ENCODE measurements at regions not wholly inside any gene's neighbourhood (a gene's known extent, or its start where the extent isn't known, plus 50 kb on each side); places are given as distances from the start of the nearest gene placed in this dataset.

DNA sequence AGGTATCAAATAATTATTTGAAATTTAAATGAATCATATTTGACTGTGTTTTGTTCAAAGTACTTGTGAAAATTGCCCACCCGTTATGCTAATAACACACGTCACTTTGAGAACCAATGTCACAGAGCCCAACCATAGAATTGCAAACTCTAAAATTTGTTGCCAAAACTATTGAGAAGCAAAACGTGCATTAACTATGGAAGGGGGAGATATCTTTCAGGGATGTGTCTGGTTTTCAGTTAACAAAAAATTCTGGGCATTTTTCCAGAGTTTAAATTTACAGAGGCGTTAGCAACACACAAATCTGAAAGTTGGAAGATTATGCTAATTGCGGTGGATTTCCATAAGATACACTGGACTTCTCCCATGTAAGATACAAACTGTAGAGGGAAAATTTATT is 371.8 kb upstream of the E2F7 start:
- Mint-ChIP-seq H3K36me3 (ENCODE audit: low read depth) (no peaks in the 10 kb centered on the region), H3K9me3 (no peaks in the 10 kb centered on the region)

GRCh38 chr12:77435446-77436091 is 370.2 kb upstream of the E2F7 start:
- H3K4me3 Mint-ChIP-seq, result no peak overlapping the region
- H3K27me3 Mint-ChIP-seq, result no peaks in the 10 kb centered on the region
- no peak for ATAC-seq
- H3K4me1 Mint-ChIP-seq, result no peaks in the 10 kb centered on the region
- no peak for DNase-seq
- no peak overlapping the region for H3K27ac Mint-ChIP-seq
- H3K9me3 Mint-ChIP-seq, result no peaks in the 10 kb centered on the region
- no peaks in the 10 kb centered on the region for H3K36me3 Mint-ChIP-seq (ENCODE audit: low read depth)

More for the DNA sequence above, 371.8 kb upstream of the E2F7 start:
- Mint-ChIP-seq H3K4me1 (no peaks in the 10 kb centered on the region), H3K27me3 (no peaks in the 10 kb centered on the region), H3K4me3 (no peak overlapping the region), H3K27ac (no peak overlapping the region)
- ATAC-seq, result no peak
- no peak for DNase-seq

DNA sequence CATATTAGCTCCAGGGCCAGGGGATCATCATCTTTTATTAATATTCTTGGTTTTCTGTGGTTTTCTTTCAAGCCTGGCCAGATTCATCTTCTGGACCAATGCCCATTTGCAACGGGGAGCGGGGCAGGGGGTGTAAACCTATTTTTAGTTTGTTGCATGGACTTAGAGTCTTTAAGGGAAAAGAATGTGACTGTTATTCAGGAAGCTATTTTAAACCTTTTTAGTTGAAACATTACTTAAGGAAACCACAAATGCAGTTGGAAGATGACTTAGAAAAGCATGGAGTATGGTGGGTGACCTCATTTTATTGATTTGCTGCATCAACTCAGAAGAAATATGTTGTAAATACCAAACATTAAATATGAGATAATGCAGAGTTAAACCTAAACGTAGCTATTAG is 368.4 kb upstream of the E2F7 start:
- no peaks in the 10 kb centered on the region for H3K4me1 Mint-ChIP-seq
- no peaks in the 10 kb centered on the region for H3K9me3 Mint-ChIP-seq
- H3K36me3 Mint-ChIP-seq (ENCODE audit: low read depth), result no peaks in the 10 kb centered on the region
- no peak for DNase-seq
- no peaks in the 10 kb centered on the region for H3K27me3 Mint-ChIP-seq
- no peak overlapping the region for H3K27ac Mint-ChIP-seq
- H3K4me3 Mint-ChIP-seq, result no peak overlapping the region
- ATAC-seq, result no peak

DNA sequence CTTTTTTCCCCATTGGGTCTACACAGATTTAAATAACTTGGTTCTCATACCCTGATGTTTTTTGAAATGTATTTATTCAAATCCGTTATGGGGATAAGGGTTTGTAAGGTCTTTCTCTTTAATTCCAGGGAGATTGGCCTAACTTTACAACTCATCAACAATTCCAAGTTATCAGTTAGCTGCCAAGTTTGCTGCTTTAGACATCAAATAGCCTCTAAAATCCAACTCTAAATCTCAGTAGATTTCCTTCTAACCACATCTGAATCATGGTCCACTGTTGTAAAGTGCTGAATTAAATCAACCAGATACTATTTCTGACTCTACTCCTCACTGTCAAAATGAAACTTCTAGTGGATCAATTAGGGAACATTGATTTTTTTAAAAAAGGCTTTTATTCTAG is 364.1 kb upstream of the E2F7 start:
- H3K27ac Mint-ChIP-seq, result no peak overlapping the region
- H3K27me3 Mint-ChIP-seq, result no peaks in the 10 kb centered on the region
- no peak for ATAC-seq
- no peak overlapping the region for H3K4me3 Mint-ChIP-seq
- H3K36me3 Mint-ChIP-seq (ENCODE audit: low read depth), result no peaks in the 10 kb centered on the region
- H3K4me1 Mint-ChIP-seq, result no peaks in the 10 kb centered on the region
- no peak for DNase-seq
- H3K9me3 Mint-ChIP-seq, result peaks cover 4% of the 10 kb centered on the region

DNA sequence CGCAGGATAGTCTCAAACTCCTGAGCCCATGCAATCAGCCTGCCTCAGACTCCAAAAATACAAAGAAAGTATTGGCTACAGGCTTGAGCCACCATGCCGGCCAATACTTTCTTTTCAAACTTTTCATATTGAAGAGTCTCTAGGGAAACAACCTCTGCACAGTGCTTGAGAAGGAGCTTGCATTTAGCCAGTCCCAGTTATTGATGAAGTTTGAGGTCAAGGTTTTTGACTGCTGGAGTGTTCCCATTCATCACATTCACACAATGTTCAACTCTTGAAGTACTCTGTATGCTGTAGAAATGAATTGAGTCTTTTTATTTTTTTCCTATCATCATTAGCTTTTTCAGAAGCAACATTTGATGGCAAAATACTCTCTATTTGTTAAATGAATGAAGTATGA is 355.8 kb upstream of the E2F7 start:
- Mint-ChIP-seq H3K9me3 (peaks cover 6% of the 10 kb centered on the region), H3K4me3 (no peak overlapping the region), H3K4me1 (no peaks in the 10 kb centered on the region), H3K27me3 (no peaks in the 10 kb centered on the region), H3K36me3 (ENCODE audit: low read depth) (no peaks in the 10 kb centered on the region), H3K27ac (no peak overlapping the region)
- DNase-seq, result no peak
- no peak for ATAC-seq

- Mint-ChIP-seq H3K9me3 (no peaks in the 10 kb centered on the region), H3K36me3 (ENCODE audit: low read depth) (no peaks in the 10 kb centered on the region), H3K4me1 (no peaks in the 10 kb centered on the region), H3K27ac (no peak overlapping the region), H3K27me3 (no peaks in the 10 kb centered on the region), H3K4me3 (no peak overlapping the region)
- ATAC-seq, result no peak
- DNase-seq, result no peak
These were observed 344.2 kb upstream of the E2F7 start for GRCh38 chr12:77409551-77409950.

DNA sequence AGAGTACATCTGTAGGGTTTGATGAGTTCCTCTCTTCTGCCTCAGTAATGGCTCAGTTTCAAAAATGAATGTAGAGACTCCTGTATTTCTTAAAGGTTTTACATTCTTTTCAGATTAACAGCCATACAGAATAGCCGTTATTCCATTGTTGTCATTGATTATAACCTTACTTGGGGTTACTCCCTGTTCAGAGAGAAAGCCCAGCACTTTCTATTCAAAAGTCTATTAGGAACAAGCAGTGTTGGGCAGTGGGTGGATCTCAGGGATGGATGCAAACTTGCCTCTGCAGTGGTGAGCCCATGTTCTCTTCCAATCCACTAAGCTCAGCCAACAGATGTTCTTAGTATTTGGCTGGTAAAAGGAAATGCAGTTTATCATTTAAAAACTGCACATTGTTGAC is 342.6 kb upstream of the E2F7 start:
- Mint-ChIP-seq H3K4me1 (no peaks in the 10 kb centered on the region), H3K36me3 (ENCODE audit: low read depth) (no peaks in the 10 kb centered on the region), H3K27ac (no peak overlapping the region), H3K9me3 (no peaks in the 10 kb centered on the region), H3K27me3 (no peaks in the 10 kb centered on the region), H3K4me3 (no peak overlapping the region)
- no peak for DNase-seq
- no peak for ATAC-seq

DNA sequence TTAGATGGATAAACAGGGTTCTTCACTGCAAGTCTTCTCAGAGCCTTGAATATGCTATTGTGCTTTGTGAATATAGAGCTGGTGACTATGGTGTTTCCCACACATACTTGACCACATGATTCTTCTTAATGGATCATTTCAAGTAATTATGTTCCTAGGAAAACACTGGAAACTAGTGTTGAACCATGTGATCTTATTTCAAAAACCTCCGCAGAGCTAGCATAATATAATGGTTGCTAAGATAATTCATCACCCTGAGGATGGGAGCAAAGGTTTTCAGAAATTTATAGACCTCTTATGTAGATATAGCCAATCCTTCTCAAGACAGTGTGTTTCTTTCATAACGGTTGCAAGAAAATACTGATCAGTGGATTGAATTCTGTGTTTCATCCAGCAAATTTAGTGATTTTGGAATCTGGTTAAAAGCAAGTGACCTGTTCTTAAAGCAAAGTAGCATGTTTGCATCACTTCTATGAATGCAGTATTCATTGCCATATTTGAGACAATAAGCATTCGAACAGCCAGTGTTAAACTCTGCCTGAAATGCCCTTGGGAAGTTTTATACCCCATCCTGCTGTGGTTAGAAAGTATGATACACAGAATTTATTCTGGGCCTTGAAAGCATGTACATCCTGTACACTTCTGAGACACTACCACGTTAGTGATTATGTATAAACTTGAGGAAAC is 341.0 kb upstream of the E2F7 start:
- DNase-seq (no peak), ATAC-seq (no peak)
- Mint-ChIP-seq H3K4me3 (no peak overlapping the region), H3K4me1 (no peaks in the 10 kb centered on the region), H3K27me3 (no peaks in the 10 kb centered on the region), H3K27ac (no peak overlapping the region), H3K9me3 (no peaks in the 10 kb centered on the region), H3K36me3 (ENCODE audit: low read depth) (no peaks in the 10 kb centered on the region)

DNA sequence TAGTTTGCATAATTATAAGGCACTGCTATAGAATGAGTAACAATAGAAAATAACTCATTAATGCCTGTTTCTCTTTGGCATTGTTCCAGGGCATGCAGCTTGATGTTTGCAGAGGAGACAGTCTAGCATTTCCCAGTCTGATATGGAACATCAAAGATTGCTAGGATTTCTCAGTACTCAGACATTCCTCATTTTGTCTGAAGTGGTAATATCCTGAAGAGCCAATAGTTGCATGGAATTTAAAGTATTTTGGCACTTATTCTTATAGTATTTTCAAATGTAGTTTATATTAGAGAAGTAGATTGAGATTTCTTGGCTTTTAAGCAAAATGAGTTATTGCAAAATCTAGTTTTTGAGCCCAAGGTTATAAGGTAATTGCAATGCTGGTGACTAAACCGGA is 337.3 kb upstream of the E2F7 start:
- Mint-ChIP-seq H3K27me3 (no peaks in the 10 kb centered on the region), H3K4me3 (no peak overlapping the region), H3K9me3 (no peaks in the 10 kb centered on the region), H3K36me3 (ENCODE audit: low read depth) (no peaks in the 10 kb centered on the region), H3K27ac (no peak overlapping the region), H3K4me1 (no peaks in the 10 kb centered on the region)
- ATAC-seq (no peak), DNase-seq (no peak)

GRCh38 chr12:77401770-77402081 is 336.4 kb upstream of the E2F7 start:
- Mint-ChIP-seq H3K9me3 (no peaks in the 10 kb centered on the region), H3K36me3 (ENCODE audit: low read depth) (no peaks in the 10 kb centered on the region), H3K27ac (no peak overlapping the region), H3K27me3 (no peaks in the 10 kb centered on the region), H3K4me3 (no peak overlapping the region), H3K4me1 (no peaks in the 10 kb centered on the region)
- no peak for DNase-seq
- ATAC-seq, result no peak

GRCh38 chr12:77401064-77401769 is 335.8 kb upstream of the E2F7 start:
- no peaks in the 10 kb centered on the region for H3K9me3 Mint-ChIP-seq
- no peak for DNase-seq

GRCh38 chr12:77392467-77393088 is 327.2 kb upstream of the E2F7 start:
- H3K27me3 Mint-ChIP-seq, result no peaks in the 10 kb centered on the region
- no peak overlapping the region for H3K27ac Mint-ChIP-seq
- peaks cover 3% of the 10 kb centered on the region for H3K9me3 Mint-ChIP-seq

More at GRCh38 chr12:77401064-77401769, 335.8 kb upstream of the E2F7 start:
- no peaks in the 10 kb centered on the region for H3K36me3 Mint-ChIP-seq (ENCODE audit: low read depth)
- H3K27me3 Mint-ChIP-seq, result no peaks in the 10 kb centered on the region
- no peak for ATAC-seq
- no peak overlapping the region for H3K27ac Mint-ChIP-seq
- H3K4me3 Mint-ChIP-seq, result no peak overlapping the region
- no peaks in the 10 kb centered on the region for H3K4me1 Mint-ChIP-seq

GRCh38 chr12:77388445-77389265 is 323.3 kb upstream of the E2F7 start:
- Mint-ChIP-seq H3K9me3 (peaks cover 3% of the 10 kb centered on the region), H3K4me1 (no peaks in the 10 kb centered on the region), H3K27me3 (no peaks in the 10 kb centered on the region), H3K4me3 (no peak overlapping the region), H3K36me3 (ENCODE audit: low read depth) (no peaks in the 10 kb centered on the region), H3K27ac (no peak overlapping the region)
- no peak for ATAC-seq
- no peak for DNase-seq

More at GRCh38 chr12:77392467-77393088, 327.2 kb upstream of the E2F7 start:
- no peaks in the 10 kb centered on the region for H3K36me3 Mint-ChIP-seq (ENCODE audit: low read depth)
- ATAC-seq (no peak), DNase-seq (no peak)
- H3K4me1 Mint-ChIP-seq, result no peaks in the 10 kb centered on the region
- no peak overlapping the region for H3K4me3 Mint-ChIP-seq

DNA sequence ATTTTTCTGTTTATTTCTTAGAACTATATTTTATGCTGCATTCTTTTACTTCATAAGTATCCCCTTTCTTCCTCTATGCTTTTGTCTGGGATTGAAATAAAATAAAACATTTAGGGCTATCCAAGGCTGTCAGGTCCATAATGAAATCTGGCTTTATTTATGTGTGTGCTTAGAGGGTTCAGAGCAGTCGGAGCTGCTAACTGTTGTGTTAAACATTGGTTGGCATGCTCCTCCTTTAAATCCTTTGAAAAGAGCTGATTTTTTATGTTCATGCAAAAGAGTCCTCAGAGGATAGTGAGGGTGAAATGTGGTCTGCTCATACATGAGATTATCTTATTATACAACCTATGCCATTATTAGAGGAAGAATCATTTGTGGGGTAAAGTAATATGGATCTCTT is 322.3 kb upstream of the E2F7 start:
- Mint-ChIP-seq H3K36me3 (ENCODE audit: low read depth) (no peaks in the 10 kb centered on the region), H3K9me3 (peaks cover 3% of the 10 kb centered on the region), H3K4me3 (no peak overlapping the region), H3K27me3 (no peaks in the 10 kb centered on the region), H3K4me1 (no peaks in the 10 kb centered on the region), H3K27ac (no peak overlapping the region)
- DNase-seq (no peak), ATAC-seq (no peak)
